Uterus (tissue), 3 donors: ENCODE measurements at regions not wholly inside any gene's neighbourhood (a gene's known extent, or its start where the extent isn't known, plus 50 kb on each side); places are given as distances from the start of the nearest gene placed in this dataset.

Source experiments
- DNase-seq, 2 donors: peaks; one replicate each; pipeline ENCODE4 v3.0.0-alpha.2; 2019 to 2020
- H3K27ac ChIP-seq, 2 donors: fragments of 200-600 bp; sonication (generic); 1 replicate in 1 of 2; 2 replicates in 1 of 2; pipeline ENCODE4 v1.5.1; 2016 to 2018
- H3K27me3 ChIP-seq, 2 donors: fragments of 200-600 bp; sonication (generic); one replicate each; pipeline ENCODE4 v1.5.1; 2018 to 2019; ENCODE audit warnings: control low read depth in 1 of 2
- H3K36me3 ChIP-seq, 2 donors: fragments of 200-600 bp; sonication (generic); one replicate each; pipeline ENCODE4 v1.5.1; 2019; ENCODE audit warnings: control low read depth in 1 of 2
- H3K4me1 ChIP-seq, 2 donors: fragments of 200-600 bp; sonication (generic); one replicate each; pipeline ENCODE4 v1.5.1; 2018 to 2019; ENCODE audit warnings: control low read depth in 1 of 2
- H3K4me3 ChIP-seq, 2 donors: fragments of 200-600 bp; sonication (generic); 1 replicate in 1 of 2; 2 replicates in 1 of 2; pipeline ENCODE4 v1.5.1; 2018 to 2019; ENCODE audit warnings: mild to moderate bottlenecking in 1 of 2
- H3K9me3 ChIP-seq, 2 donors: fragments of 200-600 bp; sonication (generic); one replicate each; pipeline ENCODE4 v1.5.1; 2019; ENCODE audit warnings: control low read depth in 1 of 2
- POLR2A ChIP-seq, 2 donors: fragments of 450-650 bp; IDR thresholded peaks; one replicate each; pipeline ENCODE4 v1.6.1; 2016; ENCODE audit warnings: antibody characterized with exemption in 2 of 2, mild to moderate bottlenecking in 1 of 2, moderate library complexity in 1 of 2
- intact Hi-C: fragments of 100-400 bp; cut with DNase I; formaldehyde crosslinking; loops from one replicate; pipeline ENCODE4 v1.15.1; 2023; ENCODE audit warnings: low total_unique reads
- TF ChIP-seq, protein P1 (sequence below), 4 experiments: fragments of 200-600 bp in 2 of 4; fragments of 450-650 bp in 2 of 4; sonication (generic) in 2 of 4; IDR thresholded peaks; one replicate each; pipeline ENCODE4 v1.5.1; 2016 to 2019; ENCODE audit warnings: antibody characterized with exemption in 4 of 4, mild to moderate bottlenecking in 2 of 4, moderate library complexity in 1 of 4
- donor health status: DM: yes; HTN: yes; CAD: no.

DNA sequence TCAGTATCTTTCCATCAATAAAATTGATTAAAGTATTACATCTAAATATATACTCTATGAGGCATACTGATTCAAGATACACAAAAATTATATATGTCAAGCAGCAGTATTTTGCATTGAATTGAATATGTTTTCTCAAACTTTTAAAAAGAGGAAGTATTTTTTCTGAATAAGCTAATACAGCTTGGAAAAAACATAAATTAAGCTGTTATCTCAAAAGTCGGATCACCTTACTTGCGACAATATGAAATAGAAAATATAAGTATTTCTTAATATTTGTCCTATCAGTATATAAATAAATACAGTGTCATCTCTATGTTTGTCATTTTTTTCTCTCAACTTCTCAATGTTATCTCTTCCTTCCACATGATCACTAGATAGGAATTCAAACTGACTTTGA lies 139.3 kb downstream of the MBL2 start:
- H3K27ac ChIP-seq, result no peak overlapping the region
- no peak overlapping the region for H3K4me3 ChIP-seq
- intact Hi-C loops, result no loop called here
- no peaks in the 10 kb centered on the region for H3K36me3 ChIP-seq
- no peak for DNase-seq
- H3K9me3 ChIP-seq, result no peaks in the 10 kb centered on the region
- H3K4me1 ChIP-seq, result no peaks in the 10 kb centered on the region
- TF ChIP-seq, protein P1, sequence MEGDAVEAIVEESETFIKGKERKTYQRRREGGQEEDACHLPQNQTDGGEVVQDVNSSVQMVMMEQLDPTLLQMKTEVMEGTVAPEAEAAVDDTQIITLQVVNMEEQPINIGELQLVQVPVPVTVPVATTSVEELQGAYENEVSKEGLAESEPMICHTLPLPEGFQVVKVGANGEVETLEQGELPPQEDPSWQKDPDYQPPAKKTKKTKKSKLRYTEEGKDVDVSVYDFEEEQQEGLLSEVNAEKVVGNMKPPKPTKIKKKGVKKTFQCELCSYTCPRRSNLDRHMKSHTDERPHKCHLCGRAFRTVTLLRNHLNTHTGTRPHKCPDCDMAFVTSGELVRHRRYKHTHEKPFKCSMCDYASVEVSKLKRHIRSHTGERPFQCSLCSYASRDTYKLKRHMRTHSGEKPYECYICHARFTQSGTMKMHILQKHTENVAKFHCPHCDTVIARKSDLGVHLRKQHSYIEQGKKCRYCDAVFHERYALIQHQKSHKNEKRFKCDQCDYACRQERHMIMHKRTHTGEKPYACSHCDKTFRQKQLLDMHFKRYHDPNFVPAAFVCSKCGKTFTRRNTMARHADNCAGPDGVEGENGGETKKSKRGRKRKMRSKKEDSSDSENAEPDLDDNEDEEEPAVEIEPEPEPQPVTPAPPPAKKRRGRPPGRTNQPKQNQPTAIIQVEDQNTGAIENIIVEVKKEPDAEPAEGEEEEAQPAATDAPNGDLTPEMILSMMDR (IDR thresholded peaks at IDR 0.05), result no peak
- TF ChIP-seq POLR2A (IDR thresholded peaks at IDR 0.05), result no peak
- no peaks in the 10 kb centered on the region for H3K27me3 ChIP-seq

DNA sequence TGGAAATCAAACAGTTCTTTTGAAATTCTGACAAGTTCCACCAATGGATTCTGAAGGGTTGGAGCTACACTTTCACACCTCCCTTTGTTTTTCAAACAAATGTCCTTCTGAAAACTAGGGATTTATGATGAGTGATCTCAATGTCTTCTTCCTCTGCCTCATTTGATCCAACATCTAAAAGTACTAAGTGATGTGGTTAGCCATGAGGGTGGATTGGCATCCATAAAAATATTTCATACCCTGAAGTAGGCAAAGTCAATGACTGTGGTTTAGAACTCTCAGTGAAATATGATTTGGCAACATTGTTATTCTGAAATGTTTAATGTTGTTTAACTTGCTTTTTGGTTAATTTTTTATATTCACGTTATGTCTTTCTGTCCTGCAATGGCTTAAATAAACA lies 136.9 kb downstream of the MBL2 start:
- no peak overlapping the region for H3K27ac ChIP-seq
- H3K4me3 ChIP-seq, result no peak overlapping the region
- no peaks in the 10 kb centered on the region for H3K36me3 ChIP-seq
- DNase-seq, result no peak
- intact Hi-C loops, result no loop called here
- no peaks in the 10 kb centered on the region for H3K9me3 ChIP-seq
- TF ChIP-seq, protein P1 (IDR thresholded peaks at IDR 0.05), result no peak
- no peak for TF ChIP-seq POLR2A (IDR thresholded peaks at IDR 0.05)
- H3K27me3 ChIP-seq, result no peaks in the 10 kb centered on the region
- no peaks in the 10 kb centered on the region for H3K4me1 ChIP-seq

DNA sequence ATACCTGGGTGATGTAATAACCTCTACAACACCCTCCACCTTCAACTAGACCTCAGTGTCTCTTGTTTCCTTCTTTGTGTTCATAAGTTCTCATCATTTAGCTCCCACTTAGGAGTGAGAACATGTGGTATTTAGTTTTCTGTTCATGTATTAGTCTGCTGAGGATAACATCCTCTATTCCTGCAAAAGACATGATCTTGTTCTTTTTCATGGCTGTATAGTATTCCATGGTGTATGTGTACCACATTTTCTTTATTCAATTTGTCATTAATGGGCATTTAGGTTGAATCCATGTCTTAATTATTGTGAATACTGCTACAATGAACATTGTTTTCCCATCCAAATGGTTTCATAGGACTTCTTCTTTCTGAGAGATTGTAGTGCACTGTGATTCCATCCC lies 135.7 kb downstream of the MBL2 start:
- Histone ChIP-seq H3K27me3 (no peaks in the 10 kb centered on the region), H3K36me3 (no peaks in the 10 kb centered on the region), H3K4me3 (no peak overlapping the region), H3K9me3 (no peaks in the 10 kb centered on the region), H3K4me1 (no peaks in the 10 kb centered on the region), H3K27ac (no peak overlapping the region)
- intact Hi-C loops, result no loop called here
- TF ChIP-seq POLR2A (IDR thresholded peaks at IDR 0.05), result no peak
- TF ChIP-seq, protein P1 (IDR thresholded peaks at IDR 0.05), result no peak
- no peak for DNase-seq

DNA sequence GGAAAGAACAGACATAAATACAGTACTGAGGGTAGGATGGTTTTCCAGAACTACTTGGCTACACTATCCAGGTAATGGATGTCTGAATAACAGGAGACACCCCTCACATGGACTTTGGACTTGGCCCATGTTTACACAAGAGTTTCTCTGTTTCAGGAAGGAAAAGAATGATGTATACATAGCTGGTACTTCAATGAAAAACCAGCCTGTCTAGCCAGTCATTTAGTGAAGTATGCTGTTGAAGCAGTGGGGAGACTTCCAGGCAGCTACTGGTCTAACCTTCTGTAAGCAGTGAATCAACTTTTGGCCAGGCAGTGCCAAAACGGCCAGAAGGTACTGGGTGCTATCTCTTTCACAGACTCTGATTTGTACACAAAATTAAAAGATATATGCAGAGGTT lies 135.0 kb downstream of the MBL2 start:
- TF ChIP-seq, protein P1 (IDR thresholded peaks at IDR 0.05), result no peak
- TF ChIP-seq POLR2A (IDR thresholded peaks at IDR 0.05), result no peak
- H3K9me3 ChIP-seq, result no peaks in the 10 kb centered on the region
- intact Hi-C loops, result no loop called here
- DNase-seq, result no peak
- H3K27ac ChIP-seq, result no peak overlapping the region
- no peaks in the 10 kb centered on the region for H3K36me3 ChIP-seq
- H3K4me3 ChIP-seq, result no peak overlapping the region
- no peaks in the 10 kb centered on the region for H3K4me1 ChIP-seq
- no peaks in the 10 kb centered on the region for H3K27me3 ChIP-seq

DNA sequence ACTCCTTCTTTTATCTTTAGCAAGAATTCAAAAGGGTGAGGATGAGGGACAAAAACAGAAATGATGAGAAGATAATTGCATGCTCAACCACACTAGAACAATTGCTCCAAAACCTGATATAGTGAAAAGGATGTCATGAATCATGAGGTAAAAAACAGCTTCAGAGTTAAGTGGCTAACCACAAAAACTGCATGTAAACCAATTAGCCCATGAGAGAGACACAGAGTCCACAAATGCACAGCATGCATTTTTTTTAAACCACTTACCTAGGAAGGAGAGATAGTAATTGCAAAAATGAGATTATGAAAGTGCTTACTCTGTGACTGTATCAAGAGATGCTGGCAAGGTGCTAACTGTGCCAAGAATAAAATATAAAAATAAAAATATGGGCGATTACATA lies 132.9 kb downstream of the MBL2 start:
- H3K36me3 ChIP-seq, result no peaks in the 10 kb centered on the region
- TF ChIP-seq, protein P1 (IDR thresholded peaks at IDR 0.05), result no peak
- no peak for TF ChIP-seq POLR2A (IDR thresholded peaks at IDR 0.05)
- H3K27me3 ChIP-seq, result no peaks in the 10 kb centered on the region
- H3K27ac ChIP-seq, result no peak overlapping the region
- intact Hi-C loops, result no loop called here
- H3K4me3 ChIP-seq, result no peak overlapping the region
- no peak for DNase-seq
- H3K9me3 ChIP-seq, result no peaks in the 10 kb centered on the region
- no peaks in the 10 kb centered on the region for H3K4me1 ChIP-seq
